Astrocyte of the spinal cord (primary cell): ENCODE measurements at regions not wholly inside any gene's neighbourhood (a gene's known extent, or its start where the extent isn't known, plus 50 kb on each side); places are given as distances from the start of the nearest gene placed in this dataset.

Source experiments
- DNase-seq: peaks from one replicate; pipeline ENCODE4 v3.0.0; 2011; ENCODE audit warnings: low read depth, low spot score
- H3K4me3 ChIP-seq: 2 replicates; pipeline ENCODE4 v1.5.1; 2011; ENCODE audit warnings: low read depth, mild to moderate bottlenecking, low read length, moderate library complexity
- in situ Hi-C: cut with HindIII; loops from 2 replicates; pipeline ENCODE4 v1.10.0; 2017; ENCODE audit warnings: low sequenced_read_pairs
- TF ChIP-seq, protein P1 (sequence below): IDR thresholded peaks from 2 replicates; pipeline ENCODE4 v1.5.1; 2012; ENCODE audit warnings: low read depth, mild to moderate bottlenecking, low read length, inconsistent platforms

DNA sequence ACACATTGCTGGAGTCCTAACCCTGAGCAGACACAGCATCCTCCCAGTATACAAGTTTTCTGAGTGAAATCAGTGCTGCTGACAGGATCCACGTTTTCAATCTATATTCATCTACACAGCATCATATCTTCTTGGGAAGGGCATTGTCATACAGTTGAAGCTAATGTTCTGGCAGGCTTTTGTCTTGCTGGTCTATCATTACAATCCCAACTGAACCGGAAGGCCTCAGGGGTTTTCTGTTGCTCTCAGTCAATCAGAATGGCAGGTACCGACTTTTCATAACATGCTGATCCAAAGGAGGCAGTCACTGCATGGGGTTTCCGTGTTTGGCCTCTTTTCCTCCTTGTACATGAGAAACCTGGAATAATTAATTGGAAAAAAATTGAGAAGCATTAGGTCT lies 2118.8 kb upstream of the WWC1 start:
- TF ChIP-seq, protein P1, sequence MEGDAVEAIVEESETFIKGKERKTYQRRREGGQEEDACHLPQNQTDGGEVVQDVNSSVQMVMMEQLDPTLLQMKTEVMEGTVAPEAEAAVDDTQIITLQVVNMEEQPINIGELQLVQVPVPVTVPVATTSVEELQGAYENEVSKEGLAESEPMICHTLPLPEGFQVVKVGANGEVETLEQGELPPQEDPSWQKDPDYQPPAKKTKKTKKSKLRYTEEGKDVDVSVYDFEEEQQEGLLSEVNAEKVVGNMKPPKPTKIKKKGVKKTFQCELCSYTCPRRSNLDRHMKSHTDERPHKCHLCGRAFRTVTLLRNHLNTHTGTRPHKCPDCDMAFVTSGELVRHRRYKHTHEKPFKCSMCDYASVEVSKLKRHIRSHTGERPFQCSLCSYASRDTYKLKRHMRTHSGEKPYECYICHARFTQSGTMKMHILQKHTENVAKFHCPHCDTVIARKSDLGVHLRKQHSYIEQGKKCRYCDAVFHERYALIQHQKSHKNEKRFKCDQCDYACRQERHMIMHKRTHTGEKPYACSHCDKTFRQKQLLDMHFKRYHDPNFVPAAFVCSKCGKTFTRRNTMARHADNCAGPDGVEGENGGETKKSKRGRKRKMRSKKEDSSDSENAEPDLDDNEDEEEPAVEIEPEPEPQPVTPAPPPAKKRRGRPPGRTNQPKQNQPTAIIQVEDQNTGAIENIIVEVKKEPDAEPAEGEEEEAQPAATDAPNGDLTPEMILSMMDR, result no peak
- in situ Hi-C loops, result no loop called here
- H3K4me3 ChIP-seq, result no peak overlapping the region
- DNase-seq, result no peak

DNA sequence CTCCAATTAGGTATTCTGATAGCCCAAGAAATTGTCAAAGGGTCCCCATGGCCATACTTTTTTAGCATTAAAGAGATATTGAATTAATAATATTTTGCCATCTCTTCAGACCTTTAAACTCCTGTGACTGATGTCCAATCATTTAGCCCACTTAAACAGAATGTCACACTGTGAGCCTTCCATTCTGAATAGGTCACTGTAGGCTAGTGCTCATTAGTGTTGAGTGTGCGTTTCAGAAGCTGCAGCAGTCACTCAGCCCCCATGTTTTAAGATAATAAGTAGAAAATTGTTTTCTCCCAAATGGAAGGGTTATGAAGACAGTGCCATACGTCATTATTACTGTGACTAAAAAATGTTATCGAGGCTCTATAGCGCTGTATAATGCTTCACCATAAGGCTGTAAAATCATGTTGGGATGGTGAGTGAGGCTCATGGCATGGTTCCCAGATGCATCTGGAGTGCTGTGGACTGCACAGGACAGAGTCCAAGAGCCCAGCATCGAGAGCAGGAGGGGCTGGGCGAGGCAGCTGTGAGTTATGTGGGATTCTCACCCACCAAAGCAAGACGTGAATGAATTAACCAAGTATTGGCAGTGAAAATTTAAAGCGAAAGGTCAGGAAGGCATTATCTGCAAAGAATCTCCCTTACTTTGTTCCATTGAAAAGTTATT lies 2112.9 kb upstream of the WWC1 start:
- TF ChIP-seq, protein P1, result no peak
- in situ Hi-C loops, result no loop called here
- H3K4me3 ChIP-seq, result no peak overlapping the region
- DNase-seq, result no peak

DNA sequence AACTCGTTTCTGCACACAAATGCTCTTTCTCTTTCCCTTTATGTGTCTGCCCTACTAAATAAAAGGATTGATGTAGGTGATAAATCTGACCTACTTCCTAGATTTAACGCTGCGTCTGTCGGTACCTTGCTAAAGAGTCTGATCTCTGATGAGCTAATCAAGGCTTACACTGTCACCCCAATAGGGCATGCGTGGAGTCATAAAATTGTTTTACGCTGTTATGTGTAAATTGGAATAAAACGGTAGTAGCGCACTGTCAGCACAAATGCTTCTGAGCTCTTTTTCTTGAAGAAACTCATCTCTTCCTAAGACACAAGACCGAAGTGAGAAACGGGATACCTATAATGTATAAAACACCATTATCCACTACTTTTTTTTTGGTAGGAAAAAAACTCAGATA lies 2106.3 kb upstream of the WWC1 start:
- TF ChIP-seq, protein P1, result no peak
- in situ Hi-C loops, result no loop called here
- no peak for DNase-seq
- no peak overlapping the region for H3K4me3 ChIP-seq

DNA sequence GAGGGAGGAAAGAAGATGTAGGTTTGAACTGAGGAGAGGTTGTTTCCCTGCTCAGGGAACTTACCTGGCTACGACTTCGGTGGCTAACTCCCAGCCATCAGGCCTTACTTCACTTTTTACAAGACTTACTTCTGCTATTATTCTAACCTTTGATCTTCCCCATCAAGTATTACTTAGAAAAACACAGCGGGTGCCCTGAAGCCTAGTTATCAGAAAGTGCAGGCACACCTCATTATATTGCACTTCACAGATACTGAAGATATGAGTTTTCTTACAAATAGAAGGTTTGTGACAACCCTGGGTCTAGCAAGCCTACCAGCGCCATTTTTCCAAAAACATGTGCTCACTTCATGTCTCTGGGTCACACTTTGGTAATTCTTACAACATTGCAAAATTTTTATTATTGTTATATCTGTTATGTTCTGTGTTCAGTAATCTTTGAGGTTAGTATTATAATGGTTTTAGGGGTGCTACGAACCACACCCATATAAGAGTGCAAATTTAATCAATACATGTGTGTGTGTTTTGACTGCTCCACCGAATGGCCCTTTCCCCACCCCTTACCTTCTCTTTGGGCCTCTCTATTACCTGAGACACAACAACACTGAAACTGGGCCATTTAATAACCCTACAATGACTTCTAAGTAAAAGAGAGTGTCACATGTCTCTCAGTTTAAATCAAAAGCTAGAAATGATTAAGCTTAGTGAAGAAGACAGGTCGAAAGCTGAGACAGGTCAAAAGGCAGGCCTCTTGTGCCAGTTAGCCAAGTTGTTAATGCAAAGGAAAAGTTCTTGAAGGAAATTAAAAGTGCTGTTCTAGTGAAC lies 2102.7 kb upstream of the WWC1 start:
- TF ChIP-seq, protein P1, result no peak
- DNase-seq, result no peak
- no peak overlapping the region for H3K4me3 ChIP-seq
- in situ Hi-C loops, result no loop called here

DNA sequence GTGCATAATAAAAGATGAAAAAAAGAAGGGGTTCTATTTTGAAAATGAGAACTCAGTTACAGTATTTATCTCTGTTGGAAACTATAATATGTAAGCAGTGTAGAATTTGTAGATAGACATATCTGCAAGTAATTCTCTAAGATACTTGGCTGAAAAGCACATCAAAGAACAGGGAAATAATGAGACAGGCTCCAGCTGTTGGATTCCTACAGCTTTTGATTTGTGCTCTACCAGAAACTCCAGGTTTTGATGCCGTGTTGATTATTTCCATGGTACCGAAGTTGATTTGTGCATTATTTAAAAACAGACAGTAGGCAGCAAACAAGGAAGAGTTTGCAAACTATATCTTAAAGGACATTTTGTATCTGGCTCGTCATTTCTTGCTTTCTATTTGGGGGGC lies 2098.7 kb upstream of the WWC1 start:
- TF ChIP-seq, protein P1, result no peak
- H3K4me3 ChIP-seq, result no peak overlapping the region
- DNase-seq, result no peak
- in situ Hi-C loops, result no loop called here

DNA sequence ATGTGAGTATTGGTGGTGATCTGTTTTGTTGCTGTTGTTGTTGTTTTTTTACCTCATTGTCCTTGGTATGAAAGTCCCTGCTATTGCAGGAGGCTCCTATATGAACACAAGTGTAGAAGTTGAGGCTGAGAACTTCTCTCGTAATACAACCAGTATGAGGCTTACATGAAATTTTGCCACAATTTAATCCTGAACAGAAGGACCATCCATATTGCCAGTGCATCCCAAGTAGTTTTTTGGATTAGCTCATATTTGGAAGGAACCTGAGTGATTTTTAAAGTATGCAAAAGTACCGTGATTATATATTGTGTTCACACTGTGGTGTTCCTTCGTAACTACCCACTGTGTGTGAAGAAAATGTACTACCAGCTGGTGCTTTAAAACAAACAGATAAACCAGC lies 2095.5 kb upstream of the WWC1 start:
- DNase-seq, result no peak
- H3K4me3 ChIP-seq, result no peak overlapping the region
- in situ Hi-C loops, result no loop called here
- TF ChIP-seq, protein P1, result no peak
